Fibroblast of lung (primary cell): ENCODE measurements at regions not wholly inside any gene's neighbourhood (a gene's known extent, or its start where the extent isn't known, plus 50 kb on each side); places are given as distances from the start of the nearest gene placed in this dataset.
"Not testable (repeated sequence)": the region's sequence is repeated elsewhere in the genome, so short reads cannot be mapped to it uniquely, and the experiment has no call there.

Source experiments
- DNase-seq, 2 donors: peaks; one replicate each; pipeline versions ENCODE4 v3.0.0 to v3.0.0-alpha.2; 2010; ENCODE audit warnings: low read depth in 2 of 2
- H2AFZ ChIP-seq: 2 replicates; pipeline ENCODE4 v1.5.1; 2012; ENCODE audit warnings: low read length, control low read depth, inconsistent platforms
- H3K27ac ChIP-seq: 2 replicates; pipeline ENCODE4 v1.5.1; 2011; ENCODE audit warnings: low read length, control low read depth; ENCODE audit not compliant: insufficient read depth
- H3K27me3 ChIP-seq: 2 replicates; pipeline ENCODE4 v1.5.1; 2011; ENCODE audit warnings: mild to moderate bottlenecking, low read length; ENCODE audit not compliant: control insufficient read depth, insufficient read depth
- H3K36me3 ChIP-seq: 2 replicates; pipeline ENCODE4 v1.5.1; 2011; ENCODE audit warnings: low read length; ENCODE audit not compliant: control insufficient read depth, insufficient read depth
- H3K4me1 ChIP-seq: 2 replicates; pipeline ENCODE4 v1.5.1; 2011; ENCODE audit warnings: low read length; ENCODE audit not compliant: control insufficient read depth, insufficient read depth; ENCODE audit errors: extremely low read depth
- H3K4me2 ChIP-seq: 2 replicates; pipeline ENCODE4 v1.5.1; 2011; ENCODE audit warnings: low read length, control low read depth; ENCODE audit not compliant: insufficient read depth; ENCODE audit errors: extremely low read depth
- H3K4me3 ChIP-seq, 4 experiments: fragments of 200-600 bp in 1 of 4; sonication (generic) in 1 of 4; replicated peaks in 1 of 4; 2 replicates each; pipeline ENCODE4 v1.5.1; 2011 to 2016; ENCODE audit warnings: low read length in 4 of 4, low read depth in 3 of 4, mild to moderate bottlenecking in 3 of 4, control low read depth in 2 of 4, inconsistent platforms in 1 of 4, mixed read lengths in 1 of 4; ENCODE audit not compliant: insufficient read depth in 1 of 4; ENCODE audit errors: control extremely low read depth in 1 of 4
- H3K79me2 ChIP-seq: 2 replicates; pipeline ENCODE4 v1.5.1; 2012; ENCODE audit warnings: mild to moderate bottlenecking, low read length, inconsistent platforms; ENCODE audit not compliant: control insufficient read depth, insufficient read depth
- H3K9ac ChIP-seq: 2 replicates; pipeline ENCODE4 v1.5.1; 2011; ENCODE audit warnings: mild to moderate bottlenecking, low read length, control low read depth; ENCODE audit not compliant: insufficient read depth
- H3K9me3 ChIP-seq: 2 replicates; pipeline ENCODE4 v1.5.1; 2012; ENCODE audit warnings: low read depth, low read length; ENCODE audit not compliant: control insufficient read depth, insufficient read depth
- H4K20me1 ChIP-seq: 2 replicates; pipeline ENCODE4 v1.5.1; 2011; ENCODE audit warnings: low read length; ENCODE audit not compliant: control insufficient read depth, insufficient read depth; ENCODE audit errors: extremely low read depth
- CTCF ChIP-seq, 2 donors: IDR thresholded peaks in 1 of 2; conservative IDR thresholded peaks in 1 of 2; 1 replicate in 1 of 2; 2 replicates in 1 of 2; pipeline ENCODE4 v1.5.1; 2011 to 2012; ENCODE audit warnings: low read length in 2 of 2, control low read depth in 1 of 2, inconsistent platforms in 1 of 2, low read depth in 1 of 2, mild to moderate bottlenecking in 1 of 2
- EZH2 ChIP-seq: IDR thresholded peaks from 2 replicates; pipeline ENCODE4 v1.5.1; 2012; ENCODE audit warnings: low read length, control low read depth, mild to moderate bottlenecking; ENCODE audit errors: missing control alignments

GRCh38 chr13:81377921-81378320, 1037.0 kb upstream of the SPRY2 start:
- no peaks in the 10 kb centered on the region for H3K36me3 ChIP-seq
- no peaks in the 10 kb centered on the region for H3K27me3 ChIP-seq
- no peaks in the 10 kb centered on the region for H3K79me2 ChIP-seq
- no peaks in the 10 kb centered on the region for H3K4me1 ChIP-seq
- no peak for TF ChIP-seq CTCF (conservative IDR thresholded peaks at IDR 0.05 in 1 of 2, IDR thresholded peaks at IDR 0.05 in 1 of 2; ENCODE audit: low read depth in 1 of 2, low read length in 2 of 2)
- no peak for TF ChIP-seq EZH2
- DNase-seq, result peak in 1 of 2 donors; percentile 0
- H4K20me1 ChIP-seq, result no peaks in the 10 kb centered on the region
- no peak overlapping the region for H3K27ac ChIP-seq
- no peak overlapping the region for H3K4me2 ChIP-seq
- H3K4me3 ChIP-seq, result no peak overlapping the region
- H3K9me3 ChIP-seq, result no peaks in the 10 kb centered on the region
- H3K9ac ChIP-seq, result no peak overlapping the region
- H2AFZ ChIP-seq, result no peak overlapping the region

- Histone ChIP-seq H3K36me3 (no peaks in the 10 kb centered on the region), H3K27ac (no peak overlapping the region), H3K4me1 (no peaks in the 10 kb centered on the region), H2AFZ (no peak overlapping the region), H3K79me2 (no peaks in the 10 kb centered on the region), H3K9ac (no peak overlapping the region), H3K4me3 (no peak overlapping the region), H3K4me2 (no peak overlapping the region), H4K20me1 (no peaks in the 10 kb centered on the region), H3K27me3 (no peaks in the 10 kb centered on the region), H3K9me3 (no peaks in the 10 kb centered on the region)
- TF ChIP-seq CTCF (conservative IDR thresholded peaks at IDR 0.05 in 1 of 2, IDR thresholded peaks at IDR 0.05 in 1 of 2; ENCODE audit: low read depth in 1 of 2, low read length in 2 of 2) (no peak), EZH2 (no peak)
- no peak for DNase-seq
These were observed 1034.8 kb upstream of the SPRY2 start for GRCh38 chr13:81375709-81376108.

- not testable (repeated sequence) for H2AFZ ChIP-seq, H3K9me3 ChIP-seq, H3K4me3 ChIP-seq, H3K9ac ChIP-seq, H3K27me3 ChIP-seq, H4K20me1 ChIP-seq, H3K36me3 ChIP-seq, H3K4me2 ChIP-seq, H3K4me1 ChIP-seq, H3K79me2 ChIP-seq, H3K27ac ChIP-seq
- peak in 1 of 2 donors; percentile 0 for DNase-seq
These were observed 1021.8 kb upstream of the SPRY2 start for GRCh38 chr13:81362711-81363110.
